HepG2 (cell line): ENCODE measurements at regions not wholly inside any gene's neighbourhood (a gene's known extent, or its start where the extent isn't known, plus 50 kb on each side); places are given as distances from the start of the nearest gene placed in this dataset.

Source experiments
- ARID4A ChIP-seq: sonication (generic); formaldehyde crosslinking; IDR thresholded peaks from 2 replicates; pipeline ENCODE4 v1.5.0; 2020; ENCODE audit warnings: mild to moderate bottlenecking, missing genetic modification reagents, borderline replicate concordance
- ARID5B ChIP-seq: IDR thresholded peaks from 2 replicates; pipeline ENCODE4 v1.4.0; 2020; ENCODE audit warnings: mild to moderate bottlenecking, missing genetic modification reagents
- BORCS8-MEF2B ChIP-seq: sonication (generic); formaldehyde crosslinking; IDR thresholded peaks from 2 replicates; pipeline ENCODE4 v1.8.0; 2022; ENCODE audit warnings: mild to moderate bottlenecking, missing genetic modification reagents
- CEBPB ChIP-seq: IDR thresholded peaks from 2 replicates; pipeline ENCODE4 v1.6.1; 2011; ENCODE audit warnings: low read depth, low read length, improper control_type of control experiment, borderline replicate concordance
- CREB3 ChIP-seq: sonication (generic); formaldehyde crosslinking; IDR thresholded peaks from 2 replicates; pipeline ENCODE4 v1.5.0; 2020; ENCODE audit warnings: missing genetic modification reagents
- NR2F1 ChIP-seq, 2 experiments: fragments of 450-650 bp in 1 of 2; formaldehyde crosslinking in 1 of 2; IDR thresholded peaks; 2 replicates each; pipeline versions ENCODE4 v1.5.0 to v1.6.1; 2016 to 2020; ENCODE audit warnings: mild to moderate bottlenecking in 1 of 2, missing compliant biosample characterization in 1 of 2, missing genetic modification reagents in 1 of 2, moderate library complexity in 1 of 2
- PITX1 ChIP-seq: sonication (generic); formaldehyde crosslinking; IDR thresholded peaks from 2 replicates; pipeline ENCODE4 v1.5.1; 2020; ENCODE audit warnings: mild to moderate bottlenecking, missing genetic modification reagents
- RNF2 ChIP-seq: fragments of 450-650 bp; conservative IDR thresholded peaks from 2 replicates; pipeline ENCODE4 v1.6.1; 2016; ENCODE audit warnings: low read depth
- TP53 ChIP-seq: sonication (generic); formaldehyde crosslinking; conservative IDR thresholded peaks from 2 replicates; pipeline ENCODE4 v1.4.0; 2020; ENCODE audit warnings: missing genetic modification reagents
- ZBTB37 ChIP-seq: sonication (generic); formaldehyde crosslinking; IDR thresholded peaks from 2 replicates; pipeline ENCODE4 v1.4.0; 2020; ENCODE audit warnings: mild to moderate bottlenecking, missing genetic modification reagents
- ZNF335 ChIP-seq: sonication (generic); formaldehyde crosslinking; IDR thresholded peaks from 2 replicates; pipeline ENCODE4 v1.4.0; 2020; ENCODE audit warnings: missing genetic modification reagents

- TF ChIP-seq ZBTB37 (CRISPR knock-in tag) (no peak), CEBPB (no peak), NR2F1 (CRISPR knock-in tag; IDR thresholded peaks at IDR 0.05) (no peak), RNF2 (no peak), BORCS8-MEF2B (CRISPR knock-in tag) (no peak), ZNF335 (CRISPR knock-in tag) (no peak), ARID4A (CRISPR knock-in tag) (no peak), PITX1 (CRISPR knock-in tag) (no peak), ARID5B (CRISPR knock-in tag) (no peak), TP53 (CRISPR knock-in tag) (no peak), CREB3 (CRISPR knock-in tag) (no peak)
These were observed 113.4 kb upstream of the PMFBP1 start (continued) for GRCh38 chr16:72285324-72285723.
